Neural progenitor cell (in vitro differentiated cells): ENCODE measurements at regions not wholly inside any gene's neighbourhood (a gene's known extent, or its start where the extent isn't known, plus 50 kb on each side); places are given as distances from the start of the nearest gene placed in this dataset.

ENCODE experiments used
- DNase-seq: peaks from one replicate; pipeline ENCODE4 v3.0.0-alpha.2; 2016; ENCODE audit warnings: low spot score
- H2AFZ ChIP-seq: fragments of 200-600 bp; sonication (generic); replicated peaks from 2 replicates; pipeline ENCODE4 v1.6.1; 2016; ENCODE audit warnings: antibody characterized with exemption
- H3F3A ChIP-seq: fragments of 200-600 bp; sonication (generic); 2 replicates; pipeline ENCODE4 v1.6.1; 2016; ENCODE audit warnings: antibody characterized with exemption, low read depth
- H3K27ac ChIP-seq: fragments of 200-600 bp; sonication (generic); 2 replicates; pipeline ENCODE4 v1.5.1; 2016; ENCODE audit warnings: mild to moderate bottlenecking
- H3K27me3 ChIP-seq: fragments of 200-600 bp; sonication (generic); 2 replicates; pipeline ENCODE4 v1.6.1; 2016; ENCODE audit warnings: mild to moderate bottlenecking, moderate library complexity
- H3K36me3 ChIP-seq: fragments of 200-600 bp; sonication (generic); 2 replicates; pipeline ENCODE4 v1.5.1; 2016
- H3K4me1 ChIP-seq: fragments of 200-600 bp; sonication (generic); 2 replicates; pipeline ENCODE4 v1.6.1; 2016; ENCODE audit warnings: mixed run types
- H3K4me2 ChIP-seq: fragments of 200-600 bp; sonication (generic); 2 replicates; pipeline ENCODE4 v1.6.1; 2016
- H3K4me3 ChIP-seq: fragments of 200-600 bp; sonication (generic); 2 replicates; pipeline ENCODE4 v1.5.1; 2016
- H3K79me2 ChIP-seq: fragments of 200-600 bp; sonication (generic); 2 replicates; pipeline ENCODE4 v1.6.1; 2016; ENCODE audit warnings: low read depth
- H3K9ac ChIP-seq: fragments of 200-600 bp; sonication (generic); 2 replicates; pipeline ENCODE4 v1.6.1; 2016
- H3K9me3 ChIP-seq: fragments of 200-600 bp; sonication (generic); 2 replicates; pipeline ENCODE4 v1.5.1; 2016; ENCODE audit warnings: low read depth
- H4K20me1 ChIP-seq: fragments of 200-600 bp; sonication (generic); 2 replicates; pipeline ENCODE4 v1.6.1; 2016; ENCODE audit warnings: low read depth
- H3K27ac Mint-ChIP-seq: 3 replicates; pipeline ENCODE4 v1.8.0; 2021; ENCODE audit warnings: mixed read lengths
- H3K27me3 Mint-ChIP-seq: 2 replicates; pipeline ENCODE4 v1.8.0; 2022; ENCODE audit warnings: low read depth, mild to moderate bottlenecking, inconsistent platforms, moderate library complexity, mixed read lengths; ENCODE audit not compliant: insufficient read depth
- H3K36me3 Mint-ChIP-seq: 3 replicates; pipeline ENCODE4 v1.8.0; 2021; ENCODE audit warnings: mixed read lengths
- H3K4me1 Mint-ChIP-seq: 3 replicates; pipeline ENCODE4 v1.8.0; 2021; ENCODE audit warnings: mixed read lengths
- H3K4me3 Mint-ChIP-seq: 3 replicates; pipeline ENCODE4 v1.8.0; 2021; ENCODE audit warnings: mild to moderate bottlenecking, moderate library complexity, mixed read lengths
- H3K9me3 Mint-ChIP-seq: 3 replicates; pipeline ENCODE4 v1.8.0; 2020; ENCODE audit warnings: mixed read lengths
- EZH2 ChIP-seq: fragments of 200-600 bp; sonication (generic); IDR thresholded peaks from 2 replicates; pipeline ENCODE4 v1.6.1; 2017; ENCODE audit warnings: antibody characterized with exemption, mild to moderate bottlenecking, moderate library complexity
- EZH2phosphoT487 ChIP-seq: fragments of 200-600 bp; sonication (generic); IDR thresholded peaks from 2 replicates; pipeline ENCODE4 v1.6.1; 2017; ENCODE audit warnings: antibody characterized with exemption
- TF ChIP-seq, protein P1 (sequence below): fragments of 200-600 bp; sonication (generic); IDR thresholded peaks from 2 replicates; pipeline ENCODE4 v1.5.1; 2017; ENCODE audit warnings: antibody characterized with exemption, mild to moderate bottlenecking

DNA sequence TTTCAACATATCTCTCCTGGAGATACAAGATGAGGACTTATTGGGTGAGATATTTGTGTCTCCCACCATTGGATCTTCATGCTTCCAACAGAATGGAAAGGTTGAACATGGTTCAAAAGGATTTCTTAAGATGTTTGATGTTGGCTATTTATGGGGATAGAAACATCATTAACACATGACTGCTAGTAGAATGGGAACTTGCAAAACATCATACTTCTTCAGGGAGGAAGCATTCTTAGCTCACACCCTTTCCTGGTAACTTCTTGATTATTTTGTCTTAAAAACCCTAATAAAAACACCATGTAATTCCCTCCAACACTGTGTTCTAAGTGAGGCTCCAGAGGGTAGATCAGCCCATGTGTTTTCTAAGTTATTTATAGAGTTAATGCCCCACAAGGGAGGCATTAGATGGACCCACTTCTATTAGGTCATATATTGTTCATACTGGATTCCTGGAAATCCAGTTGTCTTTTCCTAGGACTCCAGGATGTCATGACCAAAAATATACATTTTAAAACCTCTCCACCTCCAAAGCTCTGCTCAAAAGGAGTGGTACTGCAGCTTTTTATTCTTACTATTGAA, 95.8 kb downstream of the FOXD1 start:
- Mint-ChIP-seq H3K4me1 (no peaks in the 10 kb centered on the region), H3K27me3 (peaks cover 9% of the 10 kb centered on the region), H3K36me3 (no peaks in the 10 kb centered on the region), H3K4me3 (no peak overlapping the region), H3K27ac (no peak overlapping the region), H3K9me3 (peaks cover 13% of the 10 kb centered on the region)
- H3K27ac ChIP-seq = no peak overlapping the region
- H3K4me2 ChIP-seq = no peak overlapping the region
- TF ChIP-seq EZH2phosphoT487 (no peak), EZH2 (no peak)
- TF ChIP-seq, protein P1, sequence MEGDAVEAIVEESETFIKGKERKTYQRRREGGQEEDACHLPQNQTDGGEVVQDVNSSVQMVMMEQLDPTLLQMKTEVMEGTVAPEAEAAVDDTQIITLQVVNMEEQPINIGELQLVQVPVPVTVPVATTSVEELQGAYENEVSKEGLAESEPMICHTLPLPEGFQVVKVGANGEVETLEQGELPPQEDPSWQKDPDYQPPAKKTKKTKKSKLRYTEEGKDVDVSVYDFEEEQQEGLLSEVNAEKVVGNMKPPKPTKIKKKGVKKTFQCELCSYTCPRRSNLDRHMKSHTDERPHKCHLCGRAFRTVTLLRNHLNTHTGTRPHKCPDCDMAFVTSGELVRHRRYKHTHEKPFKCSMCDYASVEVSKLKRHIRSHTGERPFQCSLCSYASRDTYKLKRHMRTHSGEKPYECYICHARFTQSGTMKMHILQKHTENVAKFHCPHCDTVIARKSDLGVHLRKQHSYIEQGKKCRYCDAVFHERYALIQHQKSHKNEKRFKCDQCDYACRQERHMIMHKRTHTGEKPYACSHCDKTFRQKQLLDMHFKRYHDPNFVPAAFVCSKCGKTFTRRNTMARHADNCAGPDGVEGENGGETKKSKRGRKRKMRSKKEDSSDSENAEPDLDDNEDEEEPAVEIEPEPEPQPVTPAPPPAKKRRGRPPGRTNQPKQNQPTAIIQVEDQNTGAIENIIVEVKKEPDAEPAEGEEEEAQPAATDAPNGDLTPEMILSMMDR = no peak
- H3K9ac ChIP-seq = no peak overlapping the region
- H3F3A ChIP-seq = no peaks in the 10 kb centered on the region
- H3K9me3 ChIP-seq = peaks cover 10% of the 10 kb centered on the region
- H2AFZ ChIP-seq = no peak overlapping the region
- no peaks in the 10 kb centered on the region for H3K36me3 ChIP-seq
- no peak for DNase-seq
- H3K4me3 ChIP-seq = no peak overlapping the region
- no peaks in the 10 kb centered on the region for H3K27me3 ChIP-seq
- H4K20me1 ChIP-seq = no peaks in the 10 kb centered on the region
- no peaks in the 10 kb centered on the region for H3K79me2 ChIP-seq
- no peaks in the 10 kb centered on the region for H3K4me1 ChIP-seq

DNA sequence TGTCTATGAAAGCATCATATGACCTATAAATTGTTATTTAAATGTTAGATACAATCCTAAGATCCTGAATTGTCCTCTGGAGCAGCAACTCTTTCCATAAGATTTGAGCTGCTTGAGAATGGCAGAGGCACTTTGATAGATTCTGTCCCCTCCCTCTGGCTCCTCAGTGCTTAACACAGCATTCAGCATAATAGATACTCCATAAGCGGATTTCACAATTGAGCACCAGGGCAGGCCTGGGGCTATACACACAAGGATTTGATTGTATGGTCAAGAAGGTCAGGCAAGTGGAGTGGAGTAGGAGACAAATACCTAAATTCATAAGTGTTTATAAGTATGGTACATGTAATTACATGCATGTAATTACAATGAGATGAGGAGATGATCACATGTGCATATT, 96.3 kb downstream of the FOXD1 start:
- Mint-ChIP-seq H3K27me3 (peaks cover 9% of the 10 kb centered on the region), H3K36me3 (no peaks in the 10 kb centered on the region)

DNA sequence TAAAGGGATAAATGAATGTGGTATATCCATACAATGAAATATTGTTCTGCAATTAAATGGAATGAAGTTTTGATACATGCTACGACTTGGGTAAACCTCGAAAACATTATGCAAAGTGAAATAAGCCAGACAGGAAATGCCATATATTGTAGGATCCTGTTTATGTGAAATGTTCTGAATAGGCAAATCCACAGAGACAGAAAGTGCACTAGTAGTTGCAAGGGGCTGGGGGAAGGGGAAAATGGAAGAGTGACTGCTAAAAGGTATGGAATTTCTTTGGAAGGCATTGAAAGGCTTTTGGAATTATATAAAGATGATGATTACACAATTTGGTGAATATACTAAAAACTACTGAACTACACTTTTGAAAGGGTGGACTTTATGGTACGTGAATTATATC, 97.0 kb downstream of the FOXD1 start:
- peaks cover 9% of the 10 kb centered on the region for H3K27me3 Mint-ChIP-seq
- H3K4me1 Mint-ChIP-seq = no peaks in the 10 kb centered on the region
- TF ChIP-seq EZH2phosphoT487 (no peak), EZH2 (no peak)
- TF ChIP-seq, protein P1 = no peak

More for the DNA sequence above, 96.3 kb downstream of the FOXD1 start:
- no peak for DNase-seq
- Histone ChIP-seq H3K36me3 (no peaks in the 10 kb centered on the region), H2AFZ (no peak overlapping the region), H3K4me1 (no peaks in the 10 kb centered on the region), H3K9me3 (peaks cover 10% of the 10 kb centered on the region), H3K27ac (no peak overlapping the region), H3K27me3 (no peaks in the 10 kb centered on the region), H3K4me3 (no peak overlapping the region), H4K20me1 (no peaks in the 10 kb centered on the region), H3K9ac (no peak overlapping the region), H3K79me2 (no peaks in the 10 kb centered on the region), H3K4me2 (no peak overlapping the region), H3F3A (no peaks in the 10 kb centered on the region)
- Mint-ChIP-seq H3K9me3 (peaks cover 18% of the 10 kb centered on the region), H3K4me1 (no peaks in the 10 kb centered on the region), H3K4me3 (no peak overlapping the region), H3K27ac (no peak overlapping the region)
- TF ChIP-seq, protein P1 = no peak
- no peak for TF ChIP-seq EZH2phosphoT487
- no peak for TF ChIP-seq EZH2

More for the DNA sequence above, 97.0 kb downstream of the FOXD1 start:
- DNase-seq = no peak
- H2AFZ ChIP-seq = no peak overlapping the region
- H4K20me1 ChIP-seq = no peaks in the 10 kb centered on the region
- H3K4me3 ChIP-seq = no peak overlapping the region
- H3K9me3 Mint-ChIP-seq = peaks cover 24% of the 10 kb centered on the region
- H3K4me2 ChIP-seq = no peak overlapping the region
- no peak overlapping the region for H3K9ac ChIP-seq
- no peaks in the 10 kb centered on the region for H3K27me3 ChIP-seq
- no peaks in the 10 kb centered on the region for H3K36me3 Mint-ChIP-seq
- no peak overlapping the region for H3K27ac Mint-ChIP-seq
- peaks cover 10% of the 10 kb centered on the region for H3K9me3 ChIP-seq
- no peak overlapping the region for H3K27ac ChIP-seq
- H3K4me1 ChIP-seq = no peaks in the 10 kb centered on the region
- no peaks in the 10 kb centered on the region for H3K79me2 ChIP-seq
- no peaks in the 10 kb centered on the region for H3F3A ChIP-seq
- no peak overlapping the region for H3K4me3 Mint-ChIP-seq
- no peaks in the 10 kb centered on the region for H3K36me3 ChIP-seq
